LNCAP (cell line): ENCODE measurements at regions not wholly inside any gene's neighbourhood (a gene's known extent, or its start where the extent isn't known, plus 50 kb on each side); places are given as distances from the start of the nearest gene placed in this dataset.

Source experiments
- CTCF ChIP-seq: fragments of 450-650 bp; IDR thresholded peaks from 2 replicates; pipeline ENCODE4 v1.5.1; 2017; ENCODE audit warnings: mild to moderate bottlenecking

- no peak for TF ChIP-seq CTCF
These were observed 1735.6 kb upstream of the SPRY2 start for GRCh38 chr13:82076496-82076895.

- TF ChIP-seq CTCF = no peak
These were observed 1729.5 kb upstream of the SPRY2 start for GRCh38 chr13:82070416-82070815.

GRCh38 chr13:82062772-82063171 is 1721.8 kb upstream of the SPRY2 start:
- no peak for TF ChIP-seq CTCF

GRCh38 chr13:82058364-82058763 is 1717.4 kb upstream of the SPRY2 start:
- TF ChIP-seq CTCF = no peak

GRCh38 chr13:82036602-82037001 is 1695.7 kb upstream of the SPRY2 start:
- no peak for TF ChIP-seq CTCF

- TF ChIP-seq CTCF = no peak
These were observed 1670.4 kb upstream of the SPRY2 start for GRCh38 chr13:82011355-82011754.

- no peak for TF ChIP-seq CTCF
These were observed 1669.9 kb upstream of the SPRY2 start for GRCh38 chr13:82010780-82011179.

- no peak for TF ChIP-seq CTCF
These were observed 1661.8 kb upstream of the SPRY2 start for GRCh38 chr13:82002710-82003109.
